HEK293 (cell line): ENCODE measurements at regions not wholly inside any gene's neighbourhood (a gene's known extent, or its start where the extent isn't known, plus 50 kb on each side); places are given as distances from the start of the nearest gene placed in this dataset.

Experiments used
- GLIS1 ChIP-seq: fragments of 450-650 bp; formaldehyde crosslinking; IDR thresholded peaks from 2 replicates; pipeline ENCODE4 v1.5.1; 2016; ENCODE audit warnings: missing biosample characterization, missing genetic modification characterization
- KLF1 ChIP-seq: fragments of 450-650 bp; formaldehyde crosslinking; IDR thresholded peaks from 2 replicates; pipeline ENCODE4 v1.5.1; 2016; ENCODE audit warnings: missing biosample characterization, missing genetic modification characterization
- YY1 ChIP-seq: fragments of 450-650 bp; formaldehyde crosslinking; IDR thresholded peaks from 2 replicates; pipeline ENCODE4 v1.5.1; 2018; ENCODE audit warnings: missing biosample characterization, missing genetic modification characterization
- ZNF214 ChIP-seq: fragments of 450-650 bp; formaldehyde crosslinking; IDR thresholded peaks from 2 replicates; pipeline ENCODE4 v1.5.1; 2017; ENCODE audit warnings: missing biosample characterization, mild to moderate bottlenecking, missing genetic modification characterization, borderline replicate concordance
- ZNF221 ChIP-seq: fragments of 450-650 bp; formaldehyde crosslinking; IDR thresholded peaks from 2 replicates; pipeline ENCODE4 v1.5.1; 2017; ENCODE audit warnings: missing biosample characterization, missing genetic modification characterization, borderline replicate concordance
- ZNF335 ChIP-seq: fragments of 450-650 bp; formaldehyde crosslinking; conservative IDR thresholded peaks from 2 replicates; pipeline ENCODE4 v1.5.1; 2016; ENCODE audit warnings: missing biosample characterization, missing genetic modification characterization
- ZNF354C ChIP-seq: fragments of 450-650 bp; formaldehyde crosslinking; IDR thresholded peaks from 2 replicates; pipeline ENCODE4 v1.5.1; 2016; ENCODE audit warnings: missing biosample characterization, missing genetic modification characterization, low read depth, borderline replicate concordance
- ZNF37A ChIP-seq: fragments of 450-650 bp; IDR thresholded peaks from 2 replicates; pipeline ENCODE4 v1.5.1; 2018; ENCODE audit warnings: missing biosample characterization, missing genetic modification characterization
- ZNF560 ChIP-seq: fragments of 450-650 bp; formaldehyde crosslinking; IDR thresholded peaks from 2 replicates; pipeline ENCODE4 v1.5.1; 2017; ENCODE audit warnings: missing biosample characterization, missing genetic modification characterization, borderline replicate concordance
- ZNF621 ChIP-seq: fragments of 450-650 bp; formaldehyde crosslinking; IDR thresholded peaks from 2 replicates; pipeline ENCODE4 v1.5.1; 2017; ENCODE audit warnings: missing biosample characterization, missing genetic modification characterization
- ZNF677 ChIP-seq: fragments of 450-650 bp; IDR thresholded peaks from 2 replicates; pipeline ENCODE4 v1.5.0; 2018; ENCODE audit warnings: missing biosample characterization, mild to moderate bottlenecking, missing genetic modification characterization, moderate library complexity
- TF ChIP-seq, protein P1 (sequence below): fragments of 450-650 bp; formaldehyde crosslinking; IDR thresholded peaks from 2 replicates; pipeline ENCODE4 v1.5.1; 2016; ENCODE audit warnings: missing biosample characterization, missing genetic modification characterization
- TF ChIP-seq, protein P2 (sequence below): fragments of 450-650 bp; formaldehyde crosslinking; IDR thresholded peaks from 2 replicates; pipeline ENCODE4 v1.5.1; 2016; ENCODE audit warnings: missing biosample characterization, missing genetic modification characterization, borderline replicate concordance
- TF ChIP-seq, protein P3 (sequence below): fragments of 450-650 bp; formaldehyde crosslinking; conservative IDR thresholded peaks from 2 replicates; pipeline ENCODE4 v1.5.1; 2016; ENCODE audit warnings: low read depth, missing biosample characterization, missing genetic modification characterization
- TF ChIP-seq, protein P4 (sequence below): fragments of 450-650 bp; formaldehyde crosslinking; IDR thresholded peaks from 2 replicates; pipeline ENCODE4 v1.5.1; 2016; ENCODE audit warnings: missing biosample characterization, missing genetic modification characterization

DNA sequence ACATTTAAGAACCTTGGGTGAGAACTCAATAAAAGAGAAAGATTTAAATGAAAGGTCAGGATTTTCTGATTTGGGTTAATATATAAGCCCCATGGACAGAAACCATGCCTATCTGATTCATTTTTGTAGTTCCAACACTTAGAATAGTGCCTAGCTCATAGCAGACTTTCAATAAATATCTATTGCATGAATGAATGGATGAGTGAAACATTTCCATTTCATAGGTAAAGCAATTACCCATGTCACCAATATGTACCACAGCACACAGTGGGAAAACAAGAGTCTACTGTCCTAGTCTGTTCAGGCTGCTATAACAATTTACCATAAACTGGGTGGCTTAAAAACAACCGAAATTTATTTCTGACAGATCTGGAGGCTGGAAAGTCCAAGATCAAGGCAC is 63.9 kb upstream of the PTPN13 start (continued):
- no peak for TF ChIP-seq ZNF560 (tag by site-specific recombination)
- no peak for TF ChIP-seq ZNF621
- TF ChIP-seq ZNF37A: no peak
- TF ChIP-seq YY1 (tag by site-specific recombination): no peak
- TF ChIP-seq ZNF677: no peak
- TF ChIP-seq, protein P1, sequence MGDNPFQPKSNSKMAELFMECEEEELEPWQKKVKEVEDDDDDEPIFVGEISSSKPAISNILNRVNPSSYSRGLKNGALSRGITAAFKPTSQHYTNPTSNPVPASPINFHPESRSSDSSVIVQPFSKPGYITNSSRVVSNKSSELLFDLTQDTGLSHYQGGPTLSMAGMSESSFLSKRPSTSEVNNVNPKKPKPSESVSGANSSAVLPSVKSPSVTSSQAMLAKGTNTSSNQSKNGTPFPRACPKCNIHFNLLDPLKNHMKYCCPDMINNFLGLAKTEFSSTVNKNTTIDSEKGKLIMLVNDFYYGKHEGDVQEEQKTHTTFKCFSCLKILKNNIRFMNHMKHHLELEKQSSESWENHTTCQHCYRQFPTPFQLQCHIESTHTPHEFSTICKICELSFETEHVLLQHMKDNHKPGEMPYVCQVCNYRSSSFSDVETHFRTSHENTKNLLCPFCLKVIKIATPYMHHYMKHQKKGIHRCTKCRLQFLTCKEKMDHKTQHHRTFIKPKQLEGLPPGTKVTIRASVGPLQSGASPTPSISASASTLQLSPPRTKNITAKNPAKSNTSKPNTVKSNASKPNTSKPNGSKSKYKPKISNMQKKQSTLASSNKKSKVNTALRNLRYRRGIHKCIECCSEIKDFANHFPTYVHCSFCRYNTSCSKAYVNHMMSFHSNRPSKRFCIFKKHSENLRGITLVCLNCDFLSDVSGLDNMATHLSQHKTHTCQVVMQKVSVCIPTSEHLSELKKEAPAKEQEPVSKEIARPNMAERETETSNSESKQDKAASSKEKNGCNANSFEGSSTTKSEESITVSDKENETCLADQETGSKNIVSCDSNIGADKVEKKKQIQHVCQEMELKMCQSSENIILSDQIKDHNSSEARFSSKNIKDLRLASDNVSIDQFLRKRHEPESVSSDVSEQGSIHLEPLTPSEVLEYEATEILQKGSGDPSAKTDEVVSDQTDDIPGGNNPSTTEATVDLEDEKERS (tag by site-specific recombination): no peak
- no peak for TF ChIP-seq ZNF354C (tag by site-specific recombination)
- no peak for TF ChIP-seq KLF1 (tag by site-specific recombination)
- TF ChIP-seq, protein P2, sequence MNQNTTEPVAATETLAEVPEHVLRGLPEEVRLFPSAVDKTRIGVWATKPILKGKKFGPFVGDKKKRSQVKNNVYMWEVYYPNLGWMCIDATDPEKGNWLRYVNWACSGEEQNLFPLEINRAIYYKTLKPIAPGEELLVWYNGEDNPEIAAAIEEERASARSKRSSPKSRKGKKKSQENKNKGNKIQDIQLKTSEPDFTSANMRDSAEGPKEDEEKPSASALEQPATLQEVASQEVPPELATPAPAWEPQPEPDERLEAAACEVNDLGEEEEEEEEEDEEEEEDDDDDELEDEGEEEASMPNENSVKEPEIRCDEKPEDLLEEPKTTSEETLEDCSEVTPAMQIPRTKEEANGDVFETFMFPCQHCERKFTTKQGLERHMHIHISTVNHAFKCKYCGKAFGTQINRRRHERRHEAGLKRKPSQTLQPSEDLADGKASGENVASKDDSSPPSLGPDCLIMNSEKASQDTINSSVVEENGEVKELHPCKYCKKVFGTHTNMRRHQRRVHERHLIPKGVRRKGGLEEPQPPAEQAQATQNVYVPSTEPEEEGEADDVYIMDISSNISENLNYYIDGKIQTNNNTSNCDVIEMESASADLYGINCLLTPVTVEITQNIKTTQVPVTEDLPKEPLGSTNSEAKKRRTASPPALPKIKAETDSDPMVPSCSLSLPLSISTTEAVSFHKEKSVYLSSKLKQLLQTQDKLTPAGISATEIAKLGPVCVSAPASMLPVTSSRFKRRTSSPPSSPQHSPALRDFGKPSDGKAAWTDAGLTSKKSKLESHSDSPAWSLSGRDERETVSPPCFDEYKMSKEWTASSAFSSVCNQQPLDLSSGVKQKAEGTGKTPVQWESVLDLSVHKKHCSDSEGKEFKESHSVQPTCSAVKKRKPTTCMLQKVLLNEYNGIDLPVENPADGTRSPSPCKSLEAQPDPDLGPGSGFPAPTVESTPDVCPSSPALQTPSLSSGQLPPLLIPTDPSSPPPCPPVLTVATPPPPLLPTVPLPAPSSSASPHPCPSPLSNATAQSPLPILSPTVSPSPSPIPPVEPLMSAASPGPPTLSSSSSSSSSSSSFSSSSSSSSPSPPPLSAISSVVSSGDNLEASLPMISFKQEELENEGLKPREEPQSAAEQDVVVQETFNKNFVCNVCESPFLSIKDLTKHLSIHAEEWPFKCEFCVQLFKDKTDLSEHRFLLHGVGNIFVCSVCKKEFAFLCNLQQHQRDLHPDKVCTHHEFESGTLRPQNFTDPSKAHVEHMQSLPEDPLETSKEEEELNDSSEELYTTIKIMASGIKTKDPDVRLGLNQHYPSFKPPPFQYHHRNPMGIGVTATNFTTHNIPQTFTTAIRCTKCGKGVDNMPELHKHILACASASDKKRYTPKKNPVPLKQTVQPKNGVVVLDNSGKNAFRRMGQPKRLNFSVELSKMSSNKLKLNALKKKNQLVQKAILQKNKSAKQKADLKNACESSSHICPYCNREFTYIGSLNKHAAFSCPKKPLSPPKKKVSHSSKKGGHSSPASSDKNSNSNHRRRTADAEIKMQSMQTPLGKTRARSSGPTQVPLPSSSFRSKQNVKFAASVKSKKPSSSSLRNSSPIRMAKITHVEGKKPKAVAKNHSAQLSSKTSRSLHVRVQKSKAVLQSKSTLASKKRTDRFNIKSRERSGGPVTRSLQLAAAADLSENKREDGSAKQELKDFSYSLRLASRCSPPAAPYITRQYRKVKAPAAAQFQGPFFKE: no peak
- TF ChIP-seq, protein P3, sequence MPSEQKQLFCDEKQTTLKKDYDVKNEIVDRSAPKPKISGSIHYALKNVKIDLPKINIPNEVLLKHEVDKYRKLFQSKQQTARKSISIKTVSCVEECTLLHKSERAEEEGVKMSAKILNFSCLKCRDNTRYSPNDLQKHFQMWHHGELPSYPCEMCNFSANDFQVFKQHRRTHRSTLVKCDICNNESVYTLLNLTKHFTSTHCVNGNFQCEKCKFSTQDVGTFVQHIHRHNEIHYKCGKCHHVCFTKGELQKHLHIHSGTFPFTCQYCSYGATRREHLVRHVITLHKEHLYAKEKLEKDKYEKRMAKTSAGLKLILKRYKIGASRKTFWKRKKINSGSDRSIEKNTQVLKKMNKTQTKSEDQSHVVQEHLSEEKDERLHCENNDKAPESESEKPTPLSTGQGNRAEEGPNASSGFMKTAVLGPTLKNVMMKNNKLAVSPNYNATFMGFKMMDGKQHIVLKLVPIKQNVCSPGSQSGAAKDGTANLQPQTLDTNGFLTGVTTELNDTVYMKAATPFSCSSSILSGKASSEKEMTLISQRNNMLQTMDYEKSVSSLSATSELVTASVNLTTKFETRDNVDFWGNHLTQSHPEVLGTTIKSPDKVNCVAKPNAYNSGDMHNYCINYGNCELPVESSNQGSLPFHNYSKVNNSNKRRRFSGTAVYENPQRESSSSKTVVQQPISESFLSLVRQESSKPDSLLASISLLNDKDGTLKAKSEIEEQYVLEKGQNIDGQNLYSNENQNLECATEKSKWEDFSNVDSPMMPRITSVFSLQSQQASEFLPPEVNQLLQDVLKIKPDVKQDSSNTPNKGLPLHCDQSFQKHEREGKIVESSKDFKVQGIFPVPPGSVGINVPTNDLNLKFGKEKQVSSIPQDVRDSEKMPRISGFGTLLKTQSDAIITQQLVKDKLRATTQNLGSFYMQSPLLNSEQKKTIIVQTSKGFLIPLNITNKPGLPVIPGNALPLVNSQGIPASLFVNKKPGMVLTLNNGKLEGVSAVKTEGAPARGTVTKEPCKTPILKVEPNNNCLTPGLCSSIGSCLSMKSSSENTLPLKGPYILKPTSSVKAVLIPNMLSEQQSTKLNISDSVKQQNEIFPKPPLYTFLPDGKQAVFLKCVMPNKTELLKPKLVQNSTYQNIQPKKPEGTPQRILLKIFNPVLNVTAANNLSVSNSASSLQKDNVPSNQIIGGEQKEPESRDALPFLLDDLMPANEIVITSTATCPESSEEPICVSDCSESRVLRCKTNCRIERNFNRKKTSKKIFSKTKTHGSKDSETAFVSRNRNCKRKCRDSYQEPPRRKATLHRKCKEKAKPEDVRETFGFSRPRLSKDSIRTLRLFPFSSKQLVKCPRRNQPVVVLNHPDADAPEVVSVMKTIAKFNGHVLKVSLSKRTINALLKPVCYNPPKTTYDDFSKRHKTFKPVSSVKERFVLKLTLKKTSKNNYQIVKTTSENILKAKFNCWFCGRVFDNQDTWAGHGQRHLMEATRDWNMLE (tag by site-specific recombination): no peak
- no peak for TF ChIP-seq ZNF335 (tag by site-specific recombination)
- no peak for TF ChIP-seq ZNF221 (tag by site-specific recombination)
- TF ChIP-seq ZNF214 (tag by site-specific recombination): no peak
- TF ChIP-seq, protein P4, sequence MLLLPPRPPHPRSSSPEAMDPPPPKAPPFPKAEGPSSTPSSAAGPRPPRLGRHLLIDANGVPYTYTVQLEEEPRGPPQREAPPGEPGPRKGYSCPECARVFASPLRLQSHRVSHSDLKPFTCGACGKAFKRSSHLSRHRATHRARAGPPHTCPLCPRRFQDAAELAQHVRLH (tag by site-specific recombination): no peak
- no peak for TF ChIP-seq GLIS1 (tag by site-specific recombination)
